Activated CD4-positive, alpha-beta T cell treated with anti-CD3 and anti-CD28 coated beads, Interleukin-2, amount 50 U/mL, for 24 hours (primary cell): ENCODE measurements at regions not wholly inside any gene's neighbourhood (a gene's known extent, or its start where the extent isn't known, plus 50 kb on each side); places are given as distances from the start of the nearest gene placed in this dataset.
"Not testable (repeated sequence)": the region's sequence is repeated elsewhere in the genome, so short reads cannot be mapped to it uniquely, and the experiment has no call there.

Source experiments
- DNase-seq, 2 donors: peaks; one replicate each; pipeline ENCODE4 v3.0.0-alpha.2; 2020; ENCODE audit warnings: low read depth in 1 of 2, low spot score in 1 of 2

- no peak for DNase-seq
Observed at GRCh38 chr6:10343320-10343719, 71.6 kb downstream of the TFAP2A start.

DNA sequence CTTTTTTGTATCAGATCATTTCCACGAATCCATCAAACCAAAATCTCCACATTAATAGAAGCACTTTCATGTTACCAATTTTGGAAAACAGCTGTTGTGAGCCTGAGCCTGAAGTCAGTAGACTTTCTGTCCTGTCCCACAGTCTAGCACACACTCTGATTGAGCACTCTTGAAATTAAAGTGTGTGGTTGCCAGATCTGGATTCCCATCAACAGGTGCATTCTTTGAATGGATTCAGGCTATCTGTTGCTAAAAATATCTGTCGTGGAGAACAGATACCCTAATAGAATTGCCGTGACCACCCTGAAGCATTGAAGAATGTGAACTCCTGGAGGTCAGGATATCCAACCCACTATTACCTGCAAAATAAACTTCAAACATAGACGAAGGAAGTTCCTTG is 73.3 kb downstream of the TFAP2A start:
- no peak for DNase-seq

DNA sequence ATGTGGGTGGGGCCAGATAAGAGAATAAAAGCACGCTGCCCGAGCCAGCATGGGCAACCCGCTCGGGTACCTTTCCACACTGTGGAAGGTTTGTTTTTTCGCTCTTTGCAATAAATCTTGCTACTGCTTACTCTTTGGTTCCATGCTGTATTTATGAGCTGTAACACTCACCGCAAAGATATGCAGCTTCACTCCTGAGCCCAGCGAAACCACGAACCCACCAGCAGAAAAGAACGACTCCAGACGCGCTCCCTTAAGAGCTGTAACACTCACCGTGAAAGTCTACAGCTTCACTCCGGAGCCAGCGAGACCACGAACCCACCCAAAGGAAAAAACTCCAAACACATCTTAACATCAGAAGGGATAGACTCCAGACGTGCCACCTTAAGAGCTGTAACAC is 76.7 kb downstream of the TFAP2A start:
- no peak for DNase-seq

GRCh38 chr6:10337376-10337775 is 77.5 kb downstream of the TFAP2A start:
- DNase-seq, result not testable (repeated sequence)

- DNase-seq, result no peak
Observed at GRCh38 chr6:10332111-10332510, 82.8 kb downstream of the TFAP2A start.

DNA sequence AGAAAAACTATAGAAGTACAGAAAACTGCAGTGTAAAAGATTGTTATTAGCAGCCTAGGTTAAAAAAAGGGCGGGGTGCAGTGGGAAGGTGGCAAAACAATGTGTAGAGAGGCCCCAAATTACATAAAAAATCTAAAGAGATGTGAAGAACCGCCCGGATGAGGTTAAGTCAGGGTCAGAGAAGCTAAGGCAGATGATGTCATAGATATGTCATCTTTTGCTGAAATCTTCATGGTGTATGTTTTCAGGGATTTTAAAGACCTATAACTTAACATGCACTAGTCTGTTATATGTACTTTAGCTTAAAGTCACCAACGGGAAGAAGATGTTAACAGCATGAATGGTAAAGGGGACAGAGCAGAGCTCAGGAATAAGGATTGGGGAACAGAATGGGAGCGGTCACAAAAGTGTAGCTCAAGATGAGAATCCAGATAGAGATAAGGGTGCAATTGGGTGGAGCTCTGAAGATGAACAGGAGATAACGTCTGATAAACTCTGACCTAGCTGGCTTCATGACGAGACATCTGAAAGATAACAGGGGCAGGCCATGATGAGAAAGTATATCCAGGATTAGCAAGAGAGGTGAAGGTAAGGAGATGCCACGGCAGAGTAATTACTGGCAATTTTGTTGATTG is 83.4 kb downstream of the TFAP2A start:
- no peak for DNase-seq

DNA sequence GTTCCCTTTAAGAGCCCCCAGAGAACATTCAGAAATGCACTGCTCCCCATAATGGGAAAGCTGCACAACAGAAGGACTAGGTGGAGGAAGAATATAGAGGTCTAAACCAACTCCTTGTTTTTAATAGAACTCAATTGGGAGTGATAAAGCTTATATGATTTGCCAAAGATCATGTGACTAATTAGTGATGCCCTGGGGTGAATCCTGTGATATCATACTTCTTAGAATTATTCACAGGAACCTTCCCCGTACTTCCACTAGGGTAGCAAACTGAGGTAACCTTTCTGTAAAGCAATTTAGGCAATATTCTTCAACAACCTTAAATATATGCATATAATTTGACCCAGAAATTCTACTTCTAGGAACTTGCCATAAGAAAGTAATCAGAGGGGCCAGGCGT is 84.4 kb downstream of the TFAP2A start:
- no peak for DNase-seq

- DNase-seq, result no peak
Observed at GRCh38 chr6:10323018-10323417, 91.9 kb downstream of the TFAP2A start.

DNA sequence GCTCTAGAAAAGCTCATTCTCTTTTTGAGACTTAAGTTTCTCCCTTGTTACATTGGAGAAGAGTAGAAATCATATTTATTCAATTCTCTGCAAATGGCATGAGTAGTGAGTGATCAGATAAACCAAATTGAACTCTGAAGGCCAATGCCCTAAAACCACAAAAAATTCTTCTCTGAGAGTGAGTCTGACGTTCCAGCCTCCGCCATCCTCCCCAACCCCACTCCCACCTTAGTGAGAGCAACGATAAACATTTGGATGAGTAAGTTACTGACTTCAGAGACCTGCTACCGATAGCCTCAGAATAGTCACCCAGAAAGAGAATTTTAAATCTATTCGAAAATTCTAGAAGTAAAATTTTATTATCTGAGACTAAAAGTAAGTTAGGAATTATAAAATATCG is 94.6 kb downstream of the TFAP2A start:
- no peak for DNase-seq

DNA sequence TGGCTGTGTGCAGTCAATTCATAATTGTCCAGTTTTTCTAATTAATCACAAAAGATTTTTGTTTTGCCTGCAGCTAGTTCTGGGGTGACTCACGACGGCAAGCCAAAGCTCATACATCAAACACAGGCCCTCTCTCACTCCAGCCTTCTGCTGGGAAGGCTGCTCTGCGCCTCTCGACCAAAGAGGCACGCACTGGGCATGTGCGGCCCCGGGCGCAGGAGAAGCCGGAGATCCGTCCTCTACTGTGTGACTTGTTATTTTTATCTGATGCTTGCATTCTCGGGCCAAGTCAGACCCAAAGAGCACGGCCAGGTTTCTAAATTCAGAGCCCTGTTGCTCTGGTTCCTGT is 98.5 kb downstream of the TFAP2A start:
- no peak for DNase-seq

- no peak for DNase-seq
Observed at GRCh38 chr6:10315658-10316372, 99.1 kb downstream of the TFAP2A start.

DNA sequence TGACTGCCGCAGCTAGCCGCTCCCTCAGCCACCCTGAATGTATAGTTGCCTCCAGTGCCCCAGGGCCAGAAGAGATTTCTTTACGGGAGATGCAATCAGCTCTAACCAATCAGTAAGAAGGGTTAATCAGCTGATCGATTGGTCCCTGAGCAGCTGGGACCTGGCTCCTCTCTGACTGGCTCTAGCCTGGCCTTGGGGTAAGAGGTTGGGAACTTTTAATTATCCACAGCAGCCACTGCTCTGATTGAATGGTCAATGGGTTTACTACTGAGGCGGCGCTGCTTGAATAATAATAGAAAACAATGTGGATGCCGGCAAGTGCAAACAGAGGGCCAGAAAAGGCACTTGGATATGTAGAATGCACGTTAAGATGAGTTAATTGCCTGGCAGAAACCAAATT is 99.8 kb downstream of the TFAP2A start:
- no peak for DNase-seq

- no peak for DNase-seq
Observed at GRCh38 chr6:10314163-10314955, 100.5 kb downstream of the TFAP2A start.

GRCh38 chr6:10313799-10314162 is 101.1 kb downstream of the TFAP2A start:
- no peak for DNase-seq

DNA sequence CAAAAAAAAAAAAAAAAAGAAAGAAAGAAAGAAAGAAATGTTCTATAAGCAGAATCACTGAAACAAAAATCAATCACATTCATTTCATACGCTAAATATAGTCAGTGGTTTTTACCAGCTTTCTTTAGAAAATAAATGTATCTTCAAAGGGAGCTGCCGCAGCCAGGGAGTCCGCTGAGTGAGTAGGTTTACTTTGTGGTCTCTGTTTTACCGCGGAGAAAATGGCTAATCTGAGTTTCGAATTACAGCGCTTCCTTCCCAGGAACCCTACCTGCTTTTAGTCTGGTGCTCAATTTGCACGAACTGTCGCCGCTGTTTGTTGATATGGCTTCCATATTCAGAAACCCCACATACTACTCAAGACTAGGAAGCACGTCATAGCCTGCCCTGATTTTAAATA is 102.4 kb downstream of the TFAP2A start:
- no peak for DNase-seq

DNA sequence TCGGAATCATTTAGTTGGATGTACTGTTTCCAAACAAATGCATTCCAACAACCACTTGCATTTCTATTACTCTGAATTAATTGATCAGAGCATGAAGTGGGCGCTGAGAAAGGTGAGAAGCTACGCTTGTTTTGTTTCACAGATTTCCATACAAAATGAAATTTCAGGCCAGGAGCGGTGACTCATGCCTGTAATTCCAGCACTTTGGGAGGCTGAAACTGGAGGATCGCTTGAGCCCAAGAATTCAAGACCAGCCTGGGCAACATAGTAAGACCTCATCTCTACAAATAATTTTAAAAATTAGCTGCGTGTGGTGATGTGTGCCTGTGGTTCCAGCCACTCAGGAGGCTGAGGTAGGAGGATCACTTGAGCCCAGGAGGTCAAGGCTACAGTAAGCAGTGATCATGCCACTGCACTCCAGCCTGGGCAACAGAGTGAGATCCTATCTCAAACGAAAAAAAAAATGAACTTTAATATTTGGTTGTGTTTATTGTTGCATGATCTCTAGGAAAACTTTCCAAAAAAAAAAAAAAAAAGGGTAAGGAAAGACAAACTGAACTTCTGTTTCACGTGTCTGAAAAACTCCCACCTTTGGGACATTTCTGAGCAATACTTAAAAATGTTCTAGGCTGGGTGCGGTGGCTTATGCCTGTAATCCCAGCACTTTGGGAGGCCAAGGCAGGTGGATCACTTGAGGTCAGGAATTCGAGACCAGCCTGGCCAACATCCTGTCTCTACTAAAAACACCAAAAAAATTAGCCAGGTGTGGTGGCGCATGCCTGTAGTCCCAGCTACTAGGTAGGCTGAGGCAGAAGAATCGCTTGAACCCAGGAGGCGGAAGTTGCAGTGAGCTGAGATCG is 103.1 kb downstream of the TFAP2A start:
- DNase-seq, result not testable (repeated sequence)

DNA sequence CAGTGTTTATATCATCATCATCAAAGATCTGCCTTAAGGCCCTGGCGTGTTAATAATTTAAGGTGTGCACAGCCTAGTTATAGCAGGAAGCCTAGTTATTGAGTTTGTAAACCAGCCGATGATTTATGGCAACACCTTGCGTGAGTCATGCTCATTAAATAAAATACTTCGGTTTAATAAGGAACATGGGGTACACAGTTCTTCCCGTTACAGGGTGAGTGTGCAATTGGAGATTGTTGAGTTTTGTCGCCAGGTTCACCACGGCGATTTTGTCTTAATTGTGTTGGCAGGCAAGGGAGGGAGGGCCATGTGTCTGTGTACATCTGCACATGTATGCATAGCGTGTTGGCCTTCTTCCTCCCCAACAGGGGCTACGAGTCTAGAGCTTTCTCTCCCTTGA is 104.0 kb downstream of the TFAP2A start:
- DNase-seq, result no peak

DNA sequence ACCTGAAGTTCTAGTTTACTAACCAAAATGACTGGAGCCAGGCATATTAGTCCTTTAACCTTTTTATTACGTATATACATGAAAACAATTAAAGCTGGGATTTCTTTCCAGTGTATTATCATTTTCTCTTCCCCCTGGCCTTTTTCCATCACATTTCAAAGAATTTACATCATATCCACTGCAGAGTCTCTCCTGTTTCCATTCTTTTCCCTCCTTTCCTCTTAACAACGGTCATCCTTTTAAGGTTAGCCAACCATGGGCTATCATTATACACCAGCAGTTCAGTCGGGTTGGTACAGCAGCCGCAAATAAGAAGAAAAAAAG is 104.6 kb downstream of the TFAP2A start:
- DNase-seq, result no peak

- DNase-seq, result no peak
Observed at GRCh38 chr6:10309457-10310329, 105.2 kb downstream of the TFAP2A start.

DNA sequence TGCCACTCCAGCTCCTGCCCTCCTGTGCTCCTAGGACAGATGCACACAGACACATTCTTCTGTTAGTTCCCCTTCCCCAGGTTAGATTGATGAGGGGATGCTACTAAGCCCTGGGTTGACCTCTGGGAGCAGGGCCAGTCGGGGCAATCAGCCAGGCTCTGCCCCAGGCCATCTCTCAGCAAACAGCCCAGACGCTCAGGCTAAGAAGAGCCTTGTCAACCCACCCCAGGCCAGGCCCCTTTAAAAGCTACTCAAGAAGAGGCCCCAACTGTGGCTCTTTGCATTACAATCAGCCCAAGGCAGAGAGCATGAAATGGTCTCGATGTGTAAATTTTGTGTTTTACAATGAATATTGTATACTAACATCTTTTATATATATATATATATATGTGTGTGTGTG is 107.4 kb downstream of the TFAP2A start:
- DNase-seq, result no peak

GRCh38 chr6:10307028-10307427 is 107.8 kb downstream of the TFAP2A start:
- no peak for DNase-seq
